ENCODE measurements at regions not wholly inside any gene's neighbourhood (a gene's known extent, or its start where the extent isn't known, plus 50 kb on each side); places are given as distances from the start of the nearest gene placed in this dataset.
"Not testable (repeated sequence)": the region's sequence is repeated elsewhere in the genome, so short reads cannot be mapped to it uniquely, and the experiment has no call there.

GRCh38 chr13:89402211-89402610, 1731.0 kb downstream of the SLITRK5 start:
- TF ChIP-seq GABPA (IDR thresholded peaks at IDR 0.05; ENCODE audit: low read depth) (no peak), POLR2AphosphoS5 (IDR thresholded peaks at IDR 0.05; ENCODE audit: low read depth) (no peak), CTCF (IDR thresholded peaks at IDR 0.05; ENCODE audit: insufficient read depth, low read length) (no peak), SPI1 (IDR thresholded peaks at IDR 0.05; ENCODE audit: borderline replicate concordance, low read depth) (no peak)
- TF ChIP-seq, protein P1, sequence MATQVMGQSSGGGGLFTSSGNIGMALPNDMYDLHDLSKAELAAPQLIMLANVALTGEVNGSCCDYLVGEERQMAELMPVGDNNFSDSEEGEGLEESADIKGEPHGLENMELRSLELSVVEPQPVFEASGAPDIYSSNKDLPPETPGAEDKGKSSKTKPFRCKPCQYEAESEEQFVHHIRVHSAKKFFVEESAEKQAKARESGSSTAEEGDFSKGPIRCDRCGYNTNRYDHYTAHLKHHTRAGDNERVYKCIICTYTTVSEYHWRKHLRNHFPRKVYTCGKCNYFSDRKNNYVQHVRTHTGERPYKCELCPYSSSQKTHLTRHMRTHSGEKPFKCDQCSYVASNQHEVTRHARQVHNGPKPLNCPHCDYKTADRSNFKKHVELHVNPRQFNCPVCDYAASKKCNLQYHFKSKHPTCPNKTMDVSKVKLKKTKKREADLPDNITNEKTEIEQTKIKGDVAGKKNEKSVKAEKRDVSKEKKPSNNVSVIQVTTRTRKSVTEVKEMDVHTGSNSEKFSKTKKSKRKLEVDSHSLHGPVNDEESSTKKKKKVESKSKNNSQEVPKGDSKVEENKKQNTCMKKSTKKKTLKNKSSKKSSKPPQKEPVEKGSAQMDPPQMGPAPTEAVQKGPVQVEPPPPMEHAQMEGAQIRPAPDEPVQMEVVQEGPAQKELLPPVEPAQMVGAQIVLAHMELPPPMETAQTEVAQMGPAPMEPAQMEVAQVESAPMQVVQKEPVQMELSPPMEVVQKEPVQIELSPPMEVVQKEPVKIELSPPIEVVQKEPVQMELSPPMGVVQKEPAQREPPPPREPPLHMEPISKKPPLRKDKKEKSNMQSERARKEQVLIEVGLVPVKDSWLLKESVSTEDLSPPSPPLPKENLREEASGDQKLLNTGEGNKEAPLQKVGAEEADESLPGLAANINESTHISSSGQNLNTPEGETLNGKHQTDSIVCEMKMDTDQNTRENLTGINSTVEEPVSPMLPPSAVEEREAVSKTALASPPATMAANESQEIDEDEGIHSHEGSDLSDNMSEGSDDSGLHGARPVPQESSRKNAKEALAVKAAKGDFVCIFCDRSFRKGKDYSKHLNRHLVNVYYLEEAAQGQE (IDR thresholded peaks at IDR 0.05; ENCODE audit: insufficient replicate concordance, low read depth), result no peak
- no peak for DNase-seq (ENCODE audit: low read depth in 1 of 2, low spot score in 1 of 2)
- Histone ChIP-seq H3K4me3 (replicated peaks; ENCODE audit: insufficient read depth, low read length) (no peak overlapping the region), H3K27me3 (ENCODE audit: insufficient read depth, poor library complexity, severe bottlenecking) (no peaks in the 10 kb centered on the region), H3K27ac (replicated peaks) (no peak overlapping the region)

DNA sequence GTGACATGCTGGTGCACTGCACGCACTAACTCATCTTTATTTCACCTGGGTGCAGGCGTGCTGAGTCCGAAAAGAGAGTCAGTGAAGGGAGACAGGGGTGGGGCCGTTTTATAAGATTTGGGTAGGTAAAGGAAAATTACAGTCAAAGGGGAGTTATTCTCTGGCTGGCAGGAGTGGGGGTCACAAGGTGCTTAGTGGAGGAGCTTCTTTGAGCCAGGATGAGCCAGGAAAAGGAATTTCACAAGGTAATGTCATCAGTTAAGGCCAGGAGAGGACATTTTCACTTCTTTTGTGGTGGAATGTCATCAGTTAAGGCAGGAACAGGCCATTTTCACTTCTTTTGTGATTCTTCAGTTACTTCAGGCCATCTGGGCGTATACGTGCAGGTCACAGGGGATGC, 1734.9 kb downstream of the SLITRK5 start:
- not testable (repeated sequence) for H3K27ac ChIP-seq (replicated peaks); H3K27me3 ChIP-seq (ENCODE audit: insufficient read depth, poor library complexity, severe bottlenecking); H3K4me3 ChIP-seq (replicated peaks; ENCODE audit: insufficient read depth, low read length); DNase-seq (ENCODE audit: low read depth in 1 of 2, low spot score in 1 of 2)

GRCh38 chr13:89407357-89407756, 1736.2 kb downstream of the SLITRK5 start:
- TF ChIP-seq, protein P1 (IDR thresholded peaks at IDR 0.05; ENCODE audit: insufficient replicate concordance, low read depth), result no peak
- TF ChIP-seq CTCF (IDR thresholded peaks at IDR 0.05; ENCODE audit: insufficient read depth, low read length) (no peak), GABPA (IDR thresholded peaks at IDR 0.05; ENCODE audit: low read depth) (no peak), SPI1 (IDR thresholded peaks at IDR 0.05; ENCODE audit: borderline replicate concordance, low read depth) (no peak), POLR2AphosphoS5 (IDR thresholded peaks at IDR 0.05; ENCODE audit: low read depth) (no peak)
- H3K27ac ChIP-seq (replicated peaks), result no peak overlapping the region
- H3K27me3 ChIP-seq (ENCODE audit: insufficient read depth, poor library complexity, severe bottlenecking), result no peaks in the 10 kb centered on the region
- no peak for DNase-seq (ENCODE audit: low read depth in 1 of 2, low spot score in 1 of 2)
- no peak overlapping the region for H3K4me3 ChIP-seq (replicated peaks; ENCODE audit: insufficient read depth, low read length)

GRCh38 chr13:89432997-89433396, 1761.8 kb downstream of the SLITRK5 start:
- H3K27ac ChIP-seq (replicated peaks), result no peak overlapping the region
- no peaks in the 10 kb centered on the region for H3K27me3 ChIP-seq (ENCODE audit: insufficient read depth, poor library complexity, severe bottlenecking)
- no peak for DNase-seq (ENCODE audit: low read depth in 1 of 2, low spot score in 1 of 2)
- no peak overlapping the region for H3K4me3 ChIP-seq (replicated peaks; ENCODE audit: insufficient read depth, low read length)
- no peak for TF ChIP-seq SPI1 (IDR thresholded peaks at IDR 0.05; ENCODE audit: borderline replicate concordance, low read depth)
- no peak for TF ChIP-seq CTCF (IDR thresholded peaks at IDR 0.05; ENCODE audit: insufficient read depth, low read length)
- TF ChIP-seq, protein P1 (IDR thresholded peaks at IDR 0.05; ENCODE audit: insufficient replicate concordance, low read depth), result no peak
- TF ChIP-seq POLR2AphosphoS5 (IDR thresholded peaks at IDR 0.05; ENCODE audit: low read depth), result no peak
- TF ChIP-seq GABPA (IDR thresholded peaks at IDR 0.05; ENCODE audit: low read depth), result no peak

DNA sequence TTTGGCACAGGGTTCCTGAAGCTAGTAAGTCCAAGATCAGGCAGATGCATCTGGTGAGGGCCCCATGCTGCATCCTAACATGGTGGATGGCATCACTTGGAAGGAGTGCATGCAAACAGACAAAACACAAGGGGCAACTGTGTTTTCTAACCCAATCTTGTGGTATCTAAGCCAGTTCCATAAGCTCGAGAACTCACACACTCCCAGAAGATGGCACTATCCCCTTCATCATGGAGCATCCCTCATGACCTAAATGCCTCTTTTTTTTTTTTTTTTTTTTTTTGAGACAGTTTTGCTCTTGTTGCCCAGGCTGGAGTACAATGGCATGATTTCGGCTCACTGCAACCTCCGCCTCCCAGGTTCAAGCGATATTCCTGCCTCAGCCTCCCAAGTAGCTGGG, 1763.5 kb downstream of the SLITRK5 start:
- not testable (repeated sequence) for H3K27me3 ChIP-seq (ENCODE audit: insufficient read depth, poor library complexity, severe bottlenecking); H3K4me3 ChIP-seq (replicated peaks; ENCODE audit: insufficient read depth, low read length); H3K27ac ChIP-seq (replicated peaks); DNase-seq (ENCODE audit: low read depth in 1 of 2, low spot score in 1 of 2)
